Hepatocyte (in vitro differentiated cells): ENCODE measurements at regions not wholly inside any gene's neighbourhood (a gene's known extent, or its start where the extent isn't known, plus 50 kb on each side); places are given as distances from the start of the nearest gene placed in this dataset.

Source experiments
- EZH2 ChIP-seq: fragments of 200-600 bp; sonication (generic); IDR thresholded peaks from 2 replicates; pipeline ENCODE4 v1.6.1; 2016; ENCODE audit warnings: antibody characterized with exemption, mild to moderate bottlenecking, borderline replicate concordance
- EZH2phosphoT487 ChIP-seq: fragments of 200-600 bp; sonication (generic); IDR thresholded peaks from one replicate; pipeline ENCODE4 v1.6.1; 2018; ENCODE audit warnings: antibody characterized with exemption, mild to moderate bottlenecking, low read depth, moderate library complexity; ENCODE audit not compliant: unreplicated experiment, severe bottlenecking
- TF ChIP-seq, protein P1 (sequence below): fragments of 200-600 bp; sonication (generic); IDR thresholded peaks from 2 replicates; pipeline ENCODE4 v1.5.1; 2016; ENCODE audit warnings: antibody characterized with exemption, mild to moderate bottlenecking; ENCODE audit not compliant: poor library complexity

DNA sequence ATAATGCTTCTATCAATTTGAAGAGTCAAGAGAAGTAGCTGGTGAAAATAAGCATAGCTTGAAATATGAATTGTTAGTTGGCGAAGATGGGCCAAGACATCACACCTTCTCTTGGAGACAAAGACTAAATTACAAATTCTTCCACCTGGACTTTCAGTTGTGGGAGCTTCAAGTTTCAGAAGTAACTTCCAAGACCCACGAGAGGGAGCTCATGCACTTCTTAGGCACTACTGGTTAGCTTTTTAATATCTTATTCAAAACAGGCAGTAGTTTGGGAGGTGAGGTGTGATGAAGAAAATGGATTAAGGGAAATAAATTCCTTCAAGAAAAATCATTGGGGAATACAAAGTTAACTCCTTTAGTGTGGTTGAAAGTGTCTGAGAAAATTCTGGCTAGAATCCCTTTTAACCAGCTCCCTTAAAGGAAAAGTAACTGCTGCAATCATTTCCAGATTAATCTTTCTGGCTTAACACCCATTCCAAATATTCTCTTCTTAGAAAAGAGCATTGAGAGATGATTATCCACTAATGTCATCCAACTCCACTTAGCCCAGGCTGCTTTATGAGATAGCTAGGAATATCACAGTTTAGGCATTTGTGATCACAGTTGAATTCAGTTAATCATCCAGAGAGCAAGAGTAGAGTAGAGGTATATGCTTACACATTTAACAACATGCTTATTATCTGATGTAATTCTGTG is 139.5 kb upstream of the DMRTA1 start:
- TF ChIP-seq, protein P1, sequence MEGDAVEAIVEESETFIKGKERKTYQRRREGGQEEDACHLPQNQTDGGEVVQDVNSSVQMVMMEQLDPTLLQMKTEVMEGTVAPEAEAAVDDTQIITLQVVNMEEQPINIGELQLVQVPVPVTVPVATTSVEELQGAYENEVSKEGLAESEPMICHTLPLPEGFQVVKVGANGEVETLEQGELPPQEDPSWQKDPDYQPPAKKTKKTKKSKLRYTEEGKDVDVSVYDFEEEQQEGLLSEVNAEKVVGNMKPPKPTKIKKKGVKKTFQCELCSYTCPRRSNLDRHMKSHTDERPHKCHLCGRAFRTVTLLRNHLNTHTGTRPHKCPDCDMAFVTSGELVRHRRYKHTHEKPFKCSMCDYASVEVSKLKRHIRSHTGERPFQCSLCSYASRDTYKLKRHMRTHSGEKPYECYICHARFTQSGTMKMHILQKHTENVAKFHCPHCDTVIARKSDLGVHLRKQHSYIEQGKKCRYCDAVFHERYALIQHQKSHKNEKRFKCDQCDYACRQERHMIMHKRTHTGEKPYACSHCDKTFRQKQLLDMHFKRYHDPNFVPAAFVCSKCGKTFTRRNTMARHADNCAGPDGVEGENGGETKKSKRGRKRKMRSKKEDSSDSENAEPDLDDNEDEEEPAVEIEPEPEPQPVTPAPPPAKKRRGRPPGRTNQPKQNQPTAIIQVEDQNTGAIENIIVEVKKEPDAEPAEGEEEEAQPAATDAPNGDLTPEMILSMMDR, result peak; percentile 72
- no peak for TF ChIP-seq EZH2
- no peak for TF ChIP-seq EZH2phosphoT487
